ENCODE measurements at regions not wholly inside any gene's neighbourhood (a gene's known extent, or its start where the extent isn't known, plus 50 kb on each side); places are given as distances from the start of the nearest gene placed in this dataset.

DNA sequence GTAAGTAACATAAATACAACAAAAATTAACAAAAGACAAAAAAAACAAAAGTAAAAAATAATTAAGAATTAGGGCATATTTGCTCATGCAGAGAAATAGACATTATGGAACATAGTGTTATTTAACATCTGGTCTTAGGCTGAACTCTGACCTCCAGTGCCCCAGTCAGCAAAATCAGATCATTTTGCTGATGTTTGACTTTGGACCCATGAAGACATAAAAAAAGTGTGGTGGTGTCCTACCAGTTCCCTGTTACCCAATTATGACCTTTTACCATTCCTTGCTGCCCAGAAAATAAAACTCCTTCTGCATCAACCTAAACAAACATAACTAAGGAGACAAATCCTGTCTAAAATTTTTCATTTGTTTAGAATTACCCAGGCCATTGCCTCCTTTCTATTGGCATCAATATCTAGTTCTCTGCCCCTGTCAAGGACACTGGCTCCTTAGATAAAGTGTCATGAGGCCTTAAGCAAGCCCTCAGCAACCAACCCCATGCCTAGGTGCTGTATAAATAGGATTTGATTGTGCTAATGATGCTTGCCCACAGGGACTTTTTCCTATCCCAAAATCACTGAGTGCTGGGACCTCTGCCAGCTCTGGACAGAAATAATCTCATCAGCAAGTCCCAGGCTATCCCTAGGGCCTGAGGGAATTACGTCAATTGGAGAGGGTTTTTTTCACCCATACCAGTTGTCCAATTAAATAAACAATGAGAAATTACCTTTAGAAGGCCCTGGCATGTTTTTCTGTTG, 334.5 kb upstream of the UMPS start:
- Histone ChIP-seq H3K27ac (no peak overlapping the region), H3K36me3 (ENCODE audit: insufficient read depth) (no peaks in the 10 kb centered on the region), H3K4me1 (ENCODE audit: low read depth, poor library complexity, severe bottlenecking) (no peaks in the 10 kb centered on the region), H3K4me2 (no peak overlapping the region), H3K79me2 (ENCODE audit: insufficient read depth, low read depth) (no peaks in the 10 kb centered on the region), H2AFZ (ENCODE audit: low read depth) (no peak overlapping the region), H3K4me3 (IDR thresholded peaks at IDR 0.05; ENCODE audit: insufficient read depth, low read depth, low read length) (no peak overlapping the region), H4K20me1 (ENCODE audit: insufficient read depth) (no peaks in the 10 kb centered on the region), H3K27me3 (ENCODE audit: insufficient read depth, low read depth) (no peaks in the 10 kb centered on the region), H3K9ac (no peak overlapping the region)
- TF ChIP-seq, protein P1, sequence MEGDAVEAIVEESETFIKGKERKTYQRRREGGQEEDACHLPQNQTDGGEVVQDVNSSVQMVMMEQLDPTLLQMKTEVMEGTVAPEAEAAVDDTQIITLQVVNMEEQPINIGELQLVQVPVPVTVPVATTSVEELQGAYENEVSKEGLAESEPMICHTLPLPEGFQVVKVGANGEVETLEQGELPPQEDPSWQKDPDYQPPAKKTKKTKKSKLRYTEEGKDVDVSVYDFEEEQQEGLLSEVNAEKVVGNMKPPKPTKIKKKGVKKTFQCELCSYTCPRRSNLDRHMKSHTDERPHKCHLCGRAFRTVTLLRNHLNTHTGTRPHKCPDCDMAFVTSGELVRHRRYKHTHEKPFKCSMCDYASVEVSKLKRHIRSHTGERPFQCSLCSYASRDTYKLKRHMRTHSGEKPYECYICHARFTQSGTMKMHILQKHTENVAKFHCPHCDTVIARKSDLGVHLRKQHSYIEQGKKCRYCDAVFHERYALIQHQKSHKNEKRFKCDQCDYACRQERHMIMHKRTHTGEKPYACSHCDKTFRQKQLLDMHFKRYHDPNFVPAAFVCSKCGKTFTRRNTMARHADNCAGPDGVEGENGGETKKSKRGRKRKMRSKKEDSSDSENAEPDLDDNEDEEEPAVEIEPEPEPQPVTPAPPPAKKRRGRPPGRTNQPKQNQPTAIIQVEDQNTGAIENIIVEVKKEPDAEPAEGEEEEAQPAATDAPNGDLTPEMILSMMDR (conservative IDR thresholded peaks at IDR 0.05; ENCODE audit: low read depth, low read length) = no peak

DNA sequence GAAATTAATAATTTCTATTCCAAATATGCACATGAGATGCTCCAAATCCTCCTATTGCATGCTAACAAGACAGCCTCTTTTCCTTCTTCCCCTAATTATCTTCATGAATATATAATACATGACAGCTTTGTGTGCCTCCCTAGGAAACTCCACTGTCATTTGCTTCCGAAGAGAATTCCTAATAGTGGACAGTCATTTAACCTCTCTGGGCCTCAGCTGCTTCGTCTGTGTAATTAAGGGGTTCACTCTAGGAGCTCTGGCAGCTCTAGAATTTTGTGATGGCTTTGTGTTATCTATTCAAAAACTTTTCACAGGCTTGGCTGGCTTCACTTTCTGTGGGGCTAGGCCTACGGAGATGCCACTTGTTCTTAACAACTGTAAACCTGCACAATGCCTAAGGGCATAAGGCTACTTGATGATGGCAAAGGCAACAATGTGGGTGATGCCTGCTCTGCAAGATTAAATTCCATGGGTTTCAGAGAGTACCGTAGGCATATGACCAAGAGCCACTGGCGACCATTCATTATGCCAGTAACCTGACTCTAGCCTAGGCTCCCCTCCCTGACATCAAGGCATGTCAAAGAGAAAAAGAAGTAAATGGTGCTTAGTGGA, 333.8 kb upstream of the UMPS start:
- H3K4me3 ChIP-seq (IDR thresholded peaks at IDR 0.05; ENCODE audit: insufficient read depth, low read depth, low read length) = no peak overlapping the region
- no peaks in the 10 kb centered on the region for H3K27me3 ChIP-seq (ENCODE audit: insufficient read depth, low read depth)
- H3K27ac ChIP-seq = no peak overlapping the region
- no peak overlapping the region for H3K4me2 ChIP-seq
- H3K36me3 ChIP-seq (ENCODE audit: insufficient read depth) = no peaks in the 10 kb centered on the region
- TF ChIP-seq, protein P1 (conservative IDR thresholded peaks at IDR 0.05; ENCODE audit: low read depth, low read length) = no peak
- H2AFZ ChIP-seq (ENCODE audit: low read depth) = no peak overlapping the region
- H3K9ac ChIP-seq = no peak overlapping the region
- H3K79me2 ChIP-seq (ENCODE audit: insufficient read depth, low read depth) = no peaks in the 10 kb centered on the region
- H4K20me1 ChIP-seq (ENCODE audit: insufficient read depth) = no peaks in the 10 kb centered on the region
- no peaks in the 10 kb centered on the region for H3K4me1 ChIP-seq (ENCODE audit: low read depth, poor library complexity, severe bottlenecking)

DNA sequence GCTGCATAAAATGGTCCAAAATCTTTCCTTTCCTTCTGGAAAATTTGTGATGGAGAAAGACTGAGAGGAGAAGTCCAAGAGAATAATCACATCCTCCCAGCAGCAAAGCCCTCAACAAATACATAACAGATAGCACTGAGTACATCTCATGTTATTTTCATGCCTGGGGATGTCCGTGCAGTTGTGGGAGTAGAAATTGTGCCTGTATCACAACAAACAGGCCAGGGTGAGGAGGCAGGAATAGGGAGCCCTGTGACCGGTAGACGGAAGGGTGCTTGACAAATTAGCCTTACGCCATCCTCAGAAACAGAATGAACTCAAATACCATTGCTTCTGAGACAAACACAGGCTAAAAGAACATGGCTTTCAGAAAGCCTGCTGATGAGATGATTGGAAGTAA, 333.2 kb upstream of the UMPS start:
- H3K4me3 ChIP-seq (IDR thresholded peaks at IDR 0.05; ENCODE audit: insufficient read depth, low read depth, low read length) = no peak overlapping the region
- H4K20me1 ChIP-seq (ENCODE audit: insufficient read depth) = no peaks in the 10 kb centered on the region
- no peaks in the 10 kb centered on the region for H3K27me3 ChIP-seq (ENCODE audit: insufficient read depth, low read depth)
- no peak overlapping the region for H3K9ac ChIP-seq
- no peak overlapping the region for H2AFZ ChIP-seq (ENCODE audit: low read depth)
- H3K27ac ChIP-seq = no peak overlapping the region
- no peaks in the 10 kb centered on the region for H3K79me2 ChIP-seq (ENCODE audit: insufficient read depth, low read depth)
- H3K36me3 ChIP-seq (ENCODE audit: insufficient read depth) = no peaks in the 10 kb centered on the region
- H3K4me2 ChIP-seq = no peak overlapping the region
- H3K4me1 ChIP-seq (ENCODE audit: low read depth, poor library complexity, severe bottlenecking) = no peaks in the 10 kb centered on the region
- TF ChIP-seq, protein P1 (conservative IDR thresholded peaks at IDR 0.05; ENCODE audit: low read depth, low read length) = no peak

DNA sequence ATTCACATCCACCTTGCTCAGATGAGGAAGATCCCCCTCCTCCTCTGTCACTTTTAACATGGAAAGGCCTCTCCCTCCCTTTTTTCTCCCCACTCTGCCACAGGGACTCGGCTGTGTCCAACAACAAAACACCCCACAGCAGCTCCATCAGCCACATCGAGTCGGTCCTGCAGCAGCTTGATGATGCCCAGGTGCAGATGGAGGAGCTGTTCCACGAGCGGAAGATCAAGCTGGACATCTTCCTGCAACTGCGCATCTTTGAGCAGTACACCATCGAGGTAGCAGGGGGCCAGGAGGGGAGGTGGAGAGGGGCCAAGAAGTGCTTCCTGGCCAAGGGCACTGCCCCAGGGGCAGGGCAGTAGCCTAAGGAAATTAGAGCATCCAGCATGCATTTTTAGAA, 331.7 kb upstream of the UMPS start:
- TF ChIP-seq, protein P1 (conservative IDR thresholded peaks at IDR 0.05; ENCODE audit: low read depth, low read length) = no peak
- Histone ChIP-seq H2AFZ (ENCODE audit: low read depth) (no peak overlapping the region), H3K36me3 (ENCODE audit: insufficient read depth) (no peaks in the 10 kb centered on the region), H4K20me1 (ENCODE audit: insufficient read depth) (no peaks in the 10 kb centered on the region), H3K4me1 (ENCODE audit: low read depth, poor library complexity, severe bottlenecking) (no peaks in the 10 kb centered on the region), H3K9ac (no peak overlapping the region), H3K27ac (no peak overlapping the region), H3K4me2 (no peak overlapping the region), H3K4me3 (IDR thresholded peaks at IDR 0.05; ENCODE audit: insufficient read depth, low read depth, low read length) (no peak overlapping the region), H3K27me3 (ENCODE audit: insufficient read depth, low read depth) (no peaks in the 10 kb centered on the region), H3K79me2 (ENCODE audit: insufficient read depth, low read depth) (no peaks in the 10 kb centered on the region)

Measured in KMS-11 (cell line).